ENCODE measurements at regions not wholly inside any gene's neighbourhood (a gene's known extent, or its start where the extent isn't known, plus 50 kb on each side); places are given as distances from the start of the nearest gene placed in this dataset.

DNA sequence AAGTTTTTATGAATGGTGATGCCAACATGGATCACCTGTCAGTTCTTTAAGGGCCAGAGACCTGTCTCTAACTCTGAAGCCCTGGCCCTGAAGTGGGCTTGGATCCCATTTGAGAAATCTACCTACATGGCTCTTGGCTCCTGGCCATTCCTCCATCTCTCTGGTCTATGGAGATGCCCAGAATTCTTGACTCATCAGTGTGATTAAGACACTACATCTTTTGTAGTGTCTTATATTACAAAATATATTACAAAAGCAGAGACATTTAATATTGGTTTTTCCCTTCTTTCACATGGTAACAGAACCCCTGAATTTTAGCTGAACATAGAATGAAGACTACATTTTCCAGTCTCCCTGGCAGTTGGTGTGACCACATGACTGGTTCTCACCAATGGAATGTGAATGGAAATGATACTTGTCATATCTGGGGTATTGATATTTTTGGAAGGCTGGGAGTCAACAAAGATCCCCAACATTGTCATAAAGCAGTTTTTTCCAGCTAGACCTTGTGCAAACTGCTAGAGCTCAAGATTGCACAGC lies 198.3 kb downstream of the SREK1 start:
- TF ChIP-seq CTCF (IDR thresholded peaks at IDR 0.05) (no peak), EZH2 (IDR thresholded peaks at IDR 0.05) (no peak), EZH2phosphoT487 (IDR thresholded peaks at IDR 0.05) (no peak)

Data from neural progenitor cell (in vitro differentiated cells).